Activated CD4-positive, CD25-positive, alpha-beta regulatory T cell treated with anti-CD3 and anti-CD28 coated beads, Interleukin-2, amount 50 U/mL, for 16 hours (primary cell): ENCODE measurements at regions not wholly inside any gene's neighbourhood (a gene's known extent, or its start where the extent isn't known, plus 50 kb on each side); places are given as distances from the start of the nearest gene placed in this dataset.
"Not testable (repeated sequence)": the region's sequence is repeated elsewhere in the genome, so short reads cannot be mapped to it uniquely, and the experiment has no call there.

ENCODE experiments used
- DNase-seq: peaks from one replicate; pipeline ENCODE4 v3.0.0-alpha.2; 2020; ENCODE audit warnings: low read depth, low spot score

GRCh38 chr10:21061184-21061583 is 164.1 kb upstream of the NEBL start:
- DNase-seq: no peak

- no peak for DNase-seq
These were observed 163.5 kb upstream of the NEBL start for GRCh38 chr10:21060626-21061025.

- no peak for DNase-seq
These were observed 160.9 kb upstream of the NEBL start for GRCh38 chr10:21057989-21058388.

- DNase-seq: no peak
These were observed 160.3 kb upstream of the NEBL start for GRCh38 chr10:21057436-21057835.

- DNase-seq: no peak
These were observed 159.3 kb upstream of the NEBL start for GRCh38 chr10:21056461-21056860.

- DNase-seq: no peak
These were observed 158.4 kb upstream of the NEBL start for GRCh38 chr10:21055339-21056135.

GRCh38 chr10:21053953-21054690 is 157.0 kb upstream of the NEBL start:
- DNase-seq: no peak

- no peak for DNase-seq
These were observed 155.6 kb upstream of the NEBL start for GRCh38 chr10:21052709-21053104.

- DNase-seq: no peak
These were observed 155.1 kb upstream of the NEBL start for GRCh38 chr10:21052072-21052708.

GRCh38 chr10:21049482-21049881 is 152.4 kb upstream of the NEBL start:
- no peak for DNase-seq

- DNase-seq: no peak
These were observed 151.0 kb upstream of the NEBL start for GRCh38 chr10:21048068-21048467.

- no peak for DNase-seq
These were observed 150.4 kb upstream of the NEBL start for GRCh38 chr10:21047511-21047910.

GRCh38 chr10:21047096-21047495 is 150.0 kb upstream of the NEBL start:
- no peak for DNase-seq

GRCh38 chr10:21043044-21043443 is 145.9 kb upstream of the NEBL start:
- DNase-seq: no peak

- no peak for DNase-seq
These were observed 145.4 kb upstream of the NEBL start for GRCh38 chr10:21042536-21042935.

- DNase-seq: no peak
These were observed 144.8 kb upstream of the NEBL start for GRCh38 chr10:21041763-21042458.

- no peak for DNase-seq
These were observed 142.6 kb upstream of the NEBL start for GRCh38 chr10:21039721-21040120.

GRCh38 chr10:21036757-21037156 is 139.6 kb upstream of the NEBL start:
- DNase-seq: no peak

GRCh38 chr10:21034770-21035169 is 137.7 kb upstream of the NEBL start:
- not testable (repeated sequence) for DNase-seq

GRCh38 chr10:21034241-21034640 is 137.1 kb upstream of the NEBL start:
- no peak for DNase-seq

- DNase-seq: no peak
These were observed 135.6 kb upstream of the NEBL start for GRCh38 chr10:21032587-21033319.
